ENCODE measurements at regions not wholly inside any gene's neighbourhood (a gene's known extent, or its start where the extent isn't known, plus 50 kb on each side); places are given as distances from the start of the nearest gene placed in this dataset.

- Histone ChIP-seq H2AFZ (ENCODE audit: control insufficient read depth, low read depth, low read length) (no peak overlapping the region; the same call in 1 of the 2 replicates), H3K79me2 (ENCODE audit: control insufficient read depth, insufficient read depth, low read length) (no peaks in the 10 kb centered on the region), H3K27ac (ENCODE audit: control insufficient read depth, insufficient read depth) (peak overlapping the region; percentile 4), H3K9me3 (replicated peaks; ENCODE audit: control insufficient read depth, insufficient read depth, low read length) (no peaks in the 10 kb centered on the region), H3K4me1 (ENCODE audit: control insufficient read depth, insufficient read depth, low read length) (peaks cover 8% of the 10 kb centered on the region), H3K4me2 (ENCODE audit: control insufficient read depth, insufficient read depth) (peak overlapping the region; percentile 26; the same call in 1 of the 2 replicates), H3K4me3 (no peak overlapping the region), H3K9ac (ENCODE audit: control insufficient read depth, insufficient read depth, low read length) (no peak overlapping the region), H4K20me1 (ENCODE audit: control insufficient read depth, insufficient read depth) (no peaks in the 10 kb centered on the region), H3K36me3 (ENCODE audit: control insufficient read depth in 2 of 2, insufficient read depth in 2 of 2, low read length in 1 of 2) (no peaks in the 10 kb centered on the region), H3K27me3 (replicated peaks in 1 of 2; ENCODE audit: control insufficient read depth in 2 of 2, insufficient read depth in 2 of 2, low read length in 1 of 2) (no peaks in the 10 kb centered on the region)
- ChIA-PET RAD21 (ENCODE audit: unreplicated experiment) (interaction anchor here (1.1 to 4.7 kb wide), 10 partner anchors 15 to 231 kb away, joined by 3 to 34 read pairs (median 4); no protein-coding TSS in a partner anchor), CTCF (interaction anchor here (0.6 to 5.5 kb wide), 7 partner anchors 15 to 231 kb away, joined by 3 to 32 read pairs (median 3); partner anchors contain the start of gene IGFBP3), POLR2A (interaction anchor here (0.5 to 2.8 kb wide), 3 partner anchors 15 to 128 kb away, joined by 3 to 10 read pairs (median 5); no protein-coding TSS in a partner anchor), SMC1A (ENCODE audit: uncharacterized antibody, unreplicated experiment) (interaction anchor here (0.6 to 5.2 kb wide), 19 partner anchors 10 to 236 kb away, joined by 3 to 28 read pairs (median 4); no protein-coding TSS in a partner anchor)
- in situ Hi-C loops (cut with MboI) = no loop called here
- WGBS (ENCODE audit: insufficient coverage, insufficient replicate concordance, low lambda C conversion rate, missing lambda C conversion rate) = 12% methylated on average over 6 of the region's 6 CpGs
- BruUV-seq (replicated peaks) = no TSS peak
- DNase-seq (ENCODE audit: low read depth, low spot score) (peak; percentile 55), ATAC-seq (peak; percentile 91), FAIRE-seq (no peak)
- intact Hi-C loops (cut with micrococcal nuclease; ENCODE audit: unreplicated experiment) = loop anchor here (1.0 to 5.0 kb wide), 6 partner anchors 78 to 231 kb away; no protein-coding TSS in a partner anchor
- TF ChIP-seq ASH2L (IDR thresholded peaks at IDR 0.05; ENCODE audit: borderline replicate concordance, low read depth) (no peak), IRF4 (IDR thresholded peaks at IDR 0.05; ENCODE audit: low read depth, low read length) (0 out of 2 replicates have a peak, but pooled peaks have one; percentile 36), NBN (IDR thresholded peaks at IDR 0.05) (no peak), PAX5 (IDR thresholded peaks at IDR 0.05; ENCODE audit: borderline replicate concordance, low read depth, low read length) (peak; percentile 32; the same call in 1 of the 2 replicates), RAD21 (IDR thresholded peaks at IDR 0.05; ENCODE audit: insufficient read depth, low read depth, low read length) (0 out of 2 replicates have a peak, but pooled peaks have one; percentile 16), ATF7 (IDR thresholded peaks at IDR 0.05; ENCODE audit: low read depth) (peak; percentile 35; the same call in 1 of the 2 replicates), EGR1 (IDR thresholded peaks at IDR 0.05; ENCODE audit: borderline replicate concordance in 1 of 2, low read depth in 2 of 2, low read length in 2 of 2) (0 out of 3 replicates have a peak, but pooled peaks of 1 of the 2 experiments have one; percentile 6), BRCA1 (IDR thresholded peaks at IDR 0.05; ENCODE audit: low read depth, low read length) (no peak), BCL11A (IDR thresholded peaks at IDR 0.05; ENCODE audit: low read depth, low read length) (peak; percentile 0; the same call in 1 of the 2 replicates), CHD2 (IDR thresholded peaks at IDR 0.05; ENCODE audit: borderline replicate concordance, low read depth, low read length) (no peak), IKZF1 (conservative IDR thresholded peaks at IDR 0.05) (peak; percentile 59; the same call in 1 of the 2 replicates), RAD51 (IDR thresholded peaks at IDR 0.05) (no peak), PML (IDR thresholded peaks at IDR 0.05; ENCODE audit: low read length) (no peak), CREB1 (IDR thresholded peaks at IDR 0.05; ENCODE audit: low read depth) (peak; percentile 46; the same call in 1 of the 2 replicates), EP300 (IDR thresholded peaks at IDR 0.05; ENCODE audit: borderline replicate concordance in 1 of 2, control insufficient read depth in 1 of 2, low read depth in 2 of 2, low read length in 2 of 2) (peak in 1 of 2 experiments; percentile 19; a peak in 1 of 4 replicates)
- TF ChIP-seq, protein P1, sequence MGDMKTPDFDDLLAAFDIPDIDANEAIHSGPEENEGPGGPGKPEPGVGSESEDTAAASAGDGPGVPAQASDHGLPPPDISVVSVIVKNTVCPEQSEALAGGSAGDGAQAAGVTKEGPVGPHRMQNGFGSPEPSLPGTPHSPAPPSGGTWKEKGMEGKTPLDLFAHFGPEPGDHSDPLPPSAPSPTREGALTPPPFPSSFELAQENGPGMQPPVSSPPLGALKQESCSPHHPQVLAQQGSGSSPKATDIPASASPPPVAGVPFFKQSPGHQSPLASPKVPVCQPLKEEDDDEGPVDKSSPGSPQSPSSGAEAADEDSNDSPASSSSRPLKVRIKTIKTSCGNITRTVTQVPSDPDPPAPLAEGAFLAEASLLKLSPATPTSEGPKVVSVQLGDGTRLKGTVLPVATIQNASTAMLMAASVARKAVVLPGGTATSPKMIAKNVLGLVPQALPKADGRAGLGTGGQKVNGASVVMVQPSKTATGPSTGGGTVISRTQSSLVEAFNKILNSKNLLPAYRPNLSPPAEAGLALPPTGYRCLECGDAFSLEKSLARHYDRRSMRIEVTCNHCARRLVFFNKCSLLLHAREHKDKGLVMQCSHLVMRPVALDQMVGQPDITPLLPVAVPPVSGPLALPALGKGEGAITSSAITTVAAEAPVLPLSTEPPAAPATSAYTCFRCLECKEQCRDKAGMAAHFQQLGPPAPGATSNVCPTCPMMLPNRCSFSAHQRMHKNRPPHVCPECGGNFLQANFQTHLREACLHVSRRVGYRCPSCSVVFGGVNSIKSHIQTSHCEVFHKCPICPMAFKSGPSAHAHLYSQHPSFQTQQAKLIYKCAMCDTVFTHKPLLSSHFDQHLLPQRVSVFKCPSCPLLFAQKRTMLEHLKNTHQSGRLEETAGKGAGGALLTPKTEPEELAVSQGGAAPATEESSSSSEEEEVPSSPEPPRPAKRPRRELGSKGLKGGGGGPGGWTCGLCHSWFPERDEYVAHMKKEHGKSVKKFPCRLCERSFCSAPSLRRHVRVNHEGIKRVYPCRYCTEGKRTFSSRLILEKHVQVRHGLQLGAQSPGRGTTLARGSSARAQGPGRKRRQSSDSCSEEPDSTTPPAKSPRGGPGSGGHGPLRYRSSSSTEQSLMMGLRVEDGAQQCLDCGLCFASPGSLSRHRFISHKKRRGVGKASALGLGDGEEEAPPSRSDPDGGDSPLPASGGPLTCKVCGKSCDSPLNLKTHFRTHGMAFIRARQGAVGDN (IDR thresholded peaks at IDR 0.05) = peak; percentile 33; the same call in 1 of the 2 replicates
- TF ChIP-seq, protein P2, sequence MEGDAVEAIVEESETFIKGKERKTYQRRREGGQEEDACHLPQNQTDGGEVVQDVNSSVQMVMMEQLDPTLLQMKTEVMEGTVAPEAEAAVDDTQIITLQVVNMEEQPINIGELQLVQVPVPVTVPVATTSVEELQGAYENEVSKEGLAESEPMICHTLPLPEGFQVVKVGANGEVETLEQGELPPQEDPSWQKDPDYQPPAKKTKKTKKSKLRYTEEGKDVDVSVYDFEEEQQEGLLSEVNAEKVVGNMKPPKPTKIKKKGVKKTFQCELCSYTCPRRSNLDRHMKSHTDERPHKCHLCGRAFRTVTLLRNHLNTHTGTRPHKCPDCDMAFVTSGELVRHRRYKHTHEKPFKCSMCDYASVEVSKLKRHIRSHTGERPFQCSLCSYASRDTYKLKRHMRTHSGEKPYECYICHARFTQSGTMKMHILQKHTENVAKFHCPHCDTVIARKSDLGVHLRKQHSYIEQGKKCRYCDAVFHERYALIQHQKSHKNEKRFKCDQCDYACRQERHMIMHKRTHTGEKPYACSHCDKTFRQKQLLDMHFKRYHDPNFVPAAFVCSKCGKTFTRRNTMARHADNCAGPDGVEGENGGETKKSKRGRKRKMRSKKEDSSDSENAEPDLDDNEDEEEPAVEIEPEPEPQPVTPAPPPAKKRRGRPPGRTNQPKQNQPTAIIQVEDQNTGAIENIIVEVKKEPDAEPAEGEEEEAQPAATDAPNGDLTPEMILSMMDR (IDR thresholded peaks at IDR 0.05 in 2 of 3, conservative IDR thresholded peaks at IDR 0.05 in 1 of 3; ENCODE audit: control insufficient read depth in 2 of 3, extremely low read depth in 1 of 3, insufficient read depth in 1 of 3, low read depth in 3 of 3, low read length in 3 of 3) = peak in 1 of 3 experiments; percentile 12; a peak in 1 of 6 replicates
Observed at GRCh38 chr7:46153951-46154787, 233.1 kb upstream of the IGFBP3 start.
